Right ventricle myocardium superior (tissue), 1 donor: ENCODE measurements at regions not wholly inside any gene's neighbourhood (a gene's known extent, or its start where the extent isn't known, plus 50 kb on each side); places are given as distances from the start of the nearest gene placed in this dataset.
"Not testable (repeated sequence)": the region's sequence is repeated elsewhere in the genome, so short reads cannot be mapped to it uniquely, and the experiment has no call there.

Source experiments
- ATAC-seq: fragments of 200-7000 bp; cut with Tn5 transposase; one replicate; pipeline ENCODE4 v1.9.1; 2020; ENCODE audit warnings: mild to moderate bottlenecking; ENCODE audit not compliant: poor library complexity
- DNase-seq: peaks from one replicate; pipeline ENCODE4 v3.0.0-alpha.2; 2020
- intact Hi-C: fragments of 100-400 bp; cut with DNase I; formaldehyde crosslinking; loops from one replicate; pipeline ENCODE4 v1.11.2; 2022
- donor health status: DM: no; HTN: yes; CAD: no; lungs with severe emphysema.

GRCh38 chr5:101811466-101811865 lies 484.6 kb downstream of the SLCO4C1 start:
- DNase-seq: no peak
- no peak for ATAC-seq
- intact Hi-C loops: no loop called here

- ATAC-seq (no peak), DNase-seq (no peak)
- intact Hi-C loops: no loop called here
These were observed 489.7 kb downstream of the SLCO4C1 start for GRCh38 chr5:101806410-101806809.

GRCh38 chr5:101796427-101796826 lies 499.7 kb downstream of the SLCO4C1 start:
- DNase-seq: no peak
- intact Hi-C loops: no loop called here
- ATAC-seq: no peak

DNA sequence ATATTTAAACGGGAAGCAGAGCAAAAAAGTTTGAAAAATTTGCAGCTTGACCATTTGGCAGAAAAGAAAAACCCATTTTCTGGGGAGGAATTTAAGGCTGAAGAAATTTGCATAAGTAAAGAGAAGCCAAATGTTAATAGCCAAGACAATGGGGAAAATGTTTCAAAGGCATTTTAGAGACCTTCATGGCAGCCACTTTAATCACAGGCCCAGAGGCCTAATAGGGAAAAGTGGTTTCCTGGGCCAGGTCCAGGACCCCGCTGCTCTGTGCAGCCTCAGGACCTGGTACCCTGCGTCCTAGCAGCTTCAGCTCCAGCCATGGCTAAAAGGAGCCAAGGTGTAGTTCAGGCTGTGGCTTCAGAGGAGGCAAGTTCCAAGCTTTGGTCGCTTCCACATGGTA lies 507.3 kb downstream of the SLCO4C1 start:
- DNase-seq: no peak
- intact Hi-C loops: no loop called here
- no peak for ATAC-seq

- intact Hi-C loops: no loop called here
- ATAC-seq (no peak), DNase-seq (no peak)
These were observed 511.0 kb downstream of the SLCO4C1 start for GRCh38 chr5:101785090-101785489.

GRCh38 chr5:101783241-101784013 lies 512.7 kb downstream of the SLCO4C1 start:
- ATAC-seq (no peak), DNase-seq (no peak)
- intact Hi-C loops: no loop called here

DNA sequence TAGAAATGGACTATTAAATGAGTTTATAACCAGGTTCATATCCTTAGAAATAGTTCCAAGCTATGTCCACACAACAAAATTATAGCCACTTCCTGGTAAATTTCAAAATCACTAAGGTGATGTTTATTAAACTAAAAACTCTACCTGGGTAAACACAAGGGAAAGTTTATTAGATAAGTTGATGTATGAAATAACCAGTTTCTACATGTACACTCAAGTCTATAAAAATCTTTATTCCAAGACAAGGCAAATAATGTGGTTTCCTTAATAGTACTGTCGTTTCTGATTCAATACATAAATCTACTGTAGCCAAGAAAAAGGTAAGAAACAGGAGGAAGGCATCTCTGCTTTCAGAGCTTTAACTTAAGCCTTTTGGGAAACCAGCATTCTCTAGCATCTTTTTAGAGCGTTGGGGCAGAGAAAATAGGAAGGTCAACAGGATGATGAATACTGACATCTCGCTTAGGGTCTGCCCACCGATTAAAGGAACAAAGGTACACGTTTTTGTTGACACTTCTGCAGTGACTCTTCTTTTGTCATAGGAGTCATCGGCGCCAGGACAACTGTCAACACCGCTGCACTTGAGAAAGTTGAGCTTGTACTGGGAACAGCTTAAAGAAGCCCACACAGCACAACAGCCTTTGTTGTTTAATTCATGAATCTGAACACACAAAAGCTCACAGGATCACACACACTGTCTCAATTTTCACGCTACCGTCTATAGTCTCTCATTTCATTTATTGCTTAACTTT lies 513.6 kb downstream of the SLCO4C1 start:
- intact Hi-C loops: no loop called here
- ATAC-seq (no peak), DNase-seq (no peak)

- no peak for ATAC-seq
- intact Hi-C loops: no loop called here
These were observed 545.0 kb downstream of the SLCO4C1 start for GRCh38 chr5:101751105-101751504.

GRCh38 chr5:101743000-101743399 lies 553.1 kb downstream of the SLCO4C1 start:
- ATAC-seq, intact Hi-C loops, DNase-seq: not testable (repeated sequence)

More at GRCh38 chr5:101751105-101751504, 545.0 kb downstream of the SLCO4C1 start:
- DNase-seq: no peak

GRCh38 chr5:101728933-101729332 lies 567.2 kb downstream of the SLCO4C1 start:
- intact Hi-C loops: no loop called here
- no peak for ATAC-seq
- no peak for DNase-seq

GRCh38 chr5:101721543-101721942 lies 574.5 kb downstream of the SLCO4C1 start:
- no peak for ATAC-seq
- intact Hi-C loops: no loop called here
- no peak for DNase-seq

DNA sequence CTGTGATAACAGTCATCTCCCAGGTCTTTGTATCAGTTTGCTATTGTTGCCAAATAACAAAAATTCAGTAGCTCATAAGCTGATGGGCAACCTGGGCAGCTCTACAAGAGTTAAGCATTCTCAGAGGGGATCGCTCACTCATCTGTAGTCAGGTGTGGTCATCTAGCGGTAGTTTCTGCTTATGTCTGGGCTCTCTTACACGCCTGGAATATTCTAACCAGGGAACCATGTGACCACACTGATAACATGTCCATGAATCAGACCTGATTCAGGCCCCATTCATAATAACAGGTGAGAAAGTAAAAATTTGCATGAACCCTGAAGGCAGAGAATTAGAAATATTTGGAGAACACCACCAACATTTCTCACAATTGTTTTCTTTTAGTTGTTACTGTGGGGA lies 576.1 kb downstream of the SLCO4C1 start:
- DNase-seq: no peak
- ATAC-seq: no peak
- intact Hi-C loops: no loop called here

DNA sequence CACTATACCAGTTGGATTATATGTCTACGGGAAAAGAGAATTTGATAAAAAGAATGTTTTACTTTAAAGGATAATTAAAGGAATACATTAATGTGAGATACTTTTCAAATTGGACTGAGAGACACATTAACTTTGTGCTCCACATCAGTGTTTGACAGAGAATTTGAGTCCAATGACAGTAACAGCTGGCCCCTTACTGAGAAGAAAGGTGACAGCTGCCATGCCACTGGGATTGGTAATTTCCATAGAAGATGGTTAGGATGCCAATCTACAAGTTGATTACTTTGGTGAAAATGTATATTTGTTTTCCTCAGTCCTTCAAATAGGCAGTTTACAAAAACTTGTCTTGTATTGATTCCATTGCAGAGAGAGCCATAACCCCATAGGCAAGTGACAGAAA lies 578.4 kb downstream of the SLCO4C1 start:
- intact Hi-C loops: no loop called here
- ATAC-seq (no peak), DNase-seq (no peak)

- DNase-seq (no peak), ATAC-seq (no peak)
- intact Hi-C loops: no loop called here
These were observed 579.1 kb downstream of the SLCO4C1 start for GRCh38 chr5:101716941-101717340.

GRCh38 chr5:101715790-101716189 lies 580.3 kb downstream of the SLCO4C1 start:
- intact Hi-C loops, ATAC-seq, DNase-seq: not testable (repeated sequence)

DNA sequence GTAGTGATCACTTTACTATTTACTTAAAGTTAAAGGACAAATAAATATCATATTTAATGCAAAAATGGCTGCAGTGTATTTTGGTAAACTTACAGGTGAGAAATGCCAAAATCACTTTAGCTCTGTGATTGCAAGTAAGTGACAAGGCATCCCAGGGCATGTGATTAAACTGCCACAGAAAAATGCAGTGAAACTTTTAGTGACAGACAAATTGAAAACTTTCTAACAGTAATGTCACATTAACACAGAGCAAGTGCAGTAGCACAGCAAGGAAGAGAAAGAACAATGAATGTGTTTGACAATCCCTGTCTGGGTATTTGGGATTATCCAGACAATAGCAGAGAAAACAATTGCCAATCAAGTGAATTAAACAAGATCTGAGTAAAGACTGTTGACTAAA lies 606.8 kb downstream of the SLCO4C1 start:
- ATAC-seq (no peak), DNase-seq (no peak)
- intact Hi-C loops: no loop called here

DNA sequence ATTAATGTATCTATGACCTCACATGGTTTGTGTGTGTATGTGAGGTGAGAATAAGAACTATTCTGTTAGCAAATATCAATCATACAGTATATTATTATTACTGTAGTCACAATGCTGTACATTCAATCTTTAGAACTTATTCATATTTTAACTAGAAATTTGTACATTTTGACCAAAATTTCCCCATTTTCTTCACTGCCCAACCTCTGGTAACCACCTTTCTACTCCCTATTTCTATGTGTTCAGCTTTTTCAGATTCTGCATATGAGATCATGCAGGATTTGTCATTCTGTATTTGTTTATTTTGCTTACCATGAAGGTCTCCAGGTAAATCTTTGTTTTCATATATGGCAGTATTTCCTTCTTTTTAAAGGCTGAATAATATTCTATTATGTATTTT lies 607.9 kb downstream of the SLCO4C1 start:
- DNase-seq (no peak), ATAC-seq (no peak)
- intact Hi-C loops: no loop called here

- ATAC-seq: no peak
- no peak for DNase-seq
- intact Hi-C loops: no loop called here
These were observed 608.6 kb downstream of the SLCO4C1 start for GRCh38 chr5:101687349-101687985.

DNA sequence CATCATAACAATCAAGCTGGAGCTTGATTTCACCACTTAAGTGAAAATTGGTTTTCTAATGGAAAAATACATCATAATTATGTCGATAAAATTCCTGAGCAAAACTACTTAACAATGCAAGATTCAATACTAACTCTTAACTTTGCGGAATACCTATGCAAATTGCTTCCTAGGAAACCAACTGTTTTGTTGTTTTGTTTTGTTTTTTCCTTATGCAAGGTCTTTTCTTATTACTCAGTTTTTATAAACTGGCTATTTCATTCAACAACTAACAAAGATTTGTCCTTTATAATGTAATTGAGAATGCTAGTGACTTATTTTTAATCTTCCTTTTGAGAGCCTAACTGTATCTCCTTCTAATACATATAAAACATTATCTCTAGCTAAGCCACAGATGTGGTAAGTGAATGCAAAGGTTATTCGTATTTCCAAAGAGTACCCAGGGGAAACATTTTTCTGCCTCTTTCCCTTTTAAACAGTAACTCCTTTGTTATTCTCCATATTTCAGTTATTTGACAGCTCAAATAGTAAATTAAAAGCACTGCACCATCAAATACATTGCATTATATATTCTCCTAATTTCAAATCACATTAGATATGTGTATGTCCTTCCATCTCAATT lies 609.4 kb downstream of the SLCO4C1 start:
- DNase-seq (no peak), ATAC-seq (no peak)
- intact Hi-C loops: no loop called here
